ENCODE measurements at regions not wholly inside any gene's neighbourhood (a gene's known extent, or its start where the extent isn't known, plus 50 kb on each side); places are given as distances from the start of the nearest gene placed in this dataset.

GRCh38 chr19:30076101-30076551 is 134.1 kb downstream of the URI1 start:
- Mint-ChIP-seq H3K9me3 (ENCODE audit: insufficient read depth) (no peaks in the 10 kb centered on the region), H3K4me1 (no peaks in the 10 kb centered on the region), H3K27ac (no peak overlapping the region), H3K27me3 (peaks cover 3% of the 10 kb centered on the region), H3K4me3 (no peak overlapping the region)
- H3K4me1 ChIP-seq (ENCODE audit: control insufficient read depth in 2 of 2, insufficient read depth in 2 of 2, low read length in 2 of 2): no peaks in the 10 kb centered on the region
- H3K9me3 ChIP-seq (ENCODE audit: control extremely low read depth in 1 of 3, control insufficient read depth in 2 of 3, insufficient read depth in 1 of 3, low read length in 2 of 3): peaks cover 0 to 13% (median 0%) of the 10 kb centered on the region in 3 donors
- TF ChIP-seq EZH2 (IDR thresholded peaks at IDR 0.05; ENCODE audit: borderline replicate concordance, insufficient read depth, low read depth, low read length, poor library complexity, severe bottlenecking) (no peak), CTCF (IDR thresholded peaks at IDR 0.05) (no peak)
- H2AFZ ChIP-seq (ENCODE audit: insufficient read depth, low read depth, low read length, poor library complexity, severe bottlenecking): no peak overlapping the region
- no peak overlapping the region for H3K4me2 ChIP-seq (replicated peaks; ENCODE audit: low read depth, low read length, poor library complexity, severe bottlenecking)
- WGBS (ENCODE audit: insufficient coverage): 34% methylated on average over 3 of the region's 11 CpGs
- H3K4me3 ChIP-seq (ENCODE audit: control extremely low read depth in 1 of 5, extremely low read depth in 1 of 5, insufficient read depth in 1 of 5, low read depth in 2 of 5, low read length in 4 of 5): no peak overlapping the region
- DNase-seq (no peak), ATAC-seq (ENCODE audit: low read depth) (no peak)
- H3K36me3 ChIP-seq (replicated peaks in 1 of 2; ENCODE audit: control extremely low read depth in 1 of 2, control insufficient read depth in 1 of 2, extremely low read depth in 1 of 2, insufficient read depth in 2 of 2, low read length in 1 of 2): no peaks in the 10 kb centered on the region
- ChIA-PET CTCF (no interaction called here), POLR2A (no interaction called here)
- no peaks in the 10 kb centered on the region for H4K20me1 ChIP-seq (ENCODE audit: control insufficient read depth, insufficient read depth, low read length, poor library complexity, severe bottlenecking)
- H3K9ac ChIP-seq (ENCODE audit: low read length): no peak overlapping the region
- intact Hi-C loops (cut with micrococcal nuclease): no loop called here
- H3K79me2 ChIP-seq (ENCODE audit: control insufficient read depth, insufficient read depth, low read length): no peaks in the 10 kb centered on the region
- peaks cover 0 to 6% (median 0%) of the 10 kb centered on the region in 4 experiments for H3K27me3 ChIP-seq (replicated peaks in 1 of 4; ENCODE audit: control extremely low read depth in 1 of 4, control insufficient read depth in 3 of 4, insufficient read depth in 4 of 4, low read length in 3 of 4)
- no peak overlapping the region for H3K27ac ChIP-seq (ENCODE audit: low read length in 2 of 2)

- DNase-seq: no peak
- H3K9ac ChIP-seq (ENCODE audit: low read length): no peak overlapping the region
- Mint-ChIP-seq H3K9me3 (ENCODE audit: insufficient read depth) (no peaks in the 10 kb centered on the region), H3K4me1 (no peaks in the 10 kb centered on the region), H3K4me3 (no peak overlapping the region), H3K27me3 (peaks cover 5% of the 10 kb centered on the region), H3K27ac (no peak overlapping the region)
- H3K36me3 ChIP-seq (replicated peaks in 1 of 2; ENCODE audit: control extremely low read depth in 1 of 2, control insufficient read depth in 1 of 2, extremely low read depth in 1 of 2, insufficient read depth in 2 of 2, low read length in 1 of 2): no peaks in the 10 kb centered on the region
- H3K4me1 ChIP-seq (ENCODE audit: control insufficient read depth in 2 of 2, insufficient read depth in 2 of 2, low read length in 2 of 2): no peaks in the 10 kb centered on the region
- no peak overlapping the region for H2AFZ ChIP-seq (ENCODE audit: insufficient read depth, low read depth, low read length, poor library complexity, severe bottlenecking)
- no peak for ATAC-seq (ENCODE audit: low read depth)
- WGBS (ENCODE audit: insufficient coverage): 90% methylated on average over 12 of the region's 14 CpGs
- no peaks in the 10 kb centered on the region for H4K20me1 ChIP-seq (ENCODE audit: control insufficient read depth, insufficient read depth, low read length, poor library complexity, severe bottlenecking)
- TF ChIP-seq EZH2 (IDR thresholded peaks at IDR 0.05; ENCODE audit: borderline replicate concordance, insufficient read depth, low read depth, low read length, poor library complexity, severe bottlenecking): no peak
- TF ChIP-seq CTCF (IDR thresholded peaks at IDR 0.05): no peak
- ChIA-PET POLR2A (no interaction called here), CTCF (no interaction called here)
- H3K4me2 ChIP-seq (replicated peaks; ENCODE audit: low read depth, low read length, poor library complexity, severe bottlenecking): no peak overlapping the region
- no peaks in the 10 kb centered on the region for H3K79me2 ChIP-seq (ENCODE audit: control insufficient read depth, insufficient read depth, low read length)
- no peak overlapping the region for H3K4me3 ChIP-seq (ENCODE audit: control extremely low read depth in 1 of 5, extremely low read depth in 1 of 5, insufficient read depth in 1 of 5, low read depth in 2 of 5, low read length in 4 of 5)
- intact Hi-C loops (cut with micrococcal nuclease): no loop called here
- H3K9me3 ChIP-seq (ENCODE audit: control extremely low read depth in 1 of 3, control insufficient read depth in 2 of 3, insufficient read depth in 1 of 3, low read length in 2 of 3): peaks cover 0 to 13% (median 0%) of the 10 kb centered on the region in 3 donors
- peaks cover 0 to 6% (median 0%) of the 10 kb centered on the region in 4 experiments for H3K27me3 ChIP-seq (replicated peaks in 1 of 4; ENCODE audit: control extremely low read depth in 1 of 4, control insufficient read depth in 3 of 4, insufficient read depth in 4 of 4, low read length in 3 of 4)
- H3K27ac ChIP-seq (ENCODE audit: low read length in 2 of 2): no peak overlapping the region
These were observed 135.0 kb downstream of the URI1 start for GRCh38 chr19:30076751-30077670.
